Neural cell (in vitro differentiated cells): ENCODE measurements at regions not wholly inside any gene's neighbourhood (a gene's known extent, or its start where the extent isn't known, plus 50 kb on each side); places are given as distances from the start of the nearest gene placed in this dataset.

ENCODE experiments used
- H2AFZ ChIP-seq: fragments of 200-600, 300-800 bp; sonication (generic), shearing (Covaris generic); 2 replicates; pipeline ENCODE4 v1.6.0; 2014; ENCODE audit warnings: low read depth, mild to moderate bottlenecking, antibody characterized with exemption, low read length, moderate library complexity
- H3F3A ChIP-seq: fragments of 200-600 bp; shearing (Covaris generic); 2 replicates; pipeline ENCODE4 v1.6.1; 2016; ENCODE audit warnings: mild to moderate bottlenecking, moderate library complexity, mixed read lengths, antibody characterized with exemption, low read length; ENCODE audit not compliant: insufficient read depth, poor library complexity, severe bottlenecking
- H3K27ac ChIP-seq: fragments of 200-600, 300-800 bp; sonication (generic), shearing (Covaris generic); 2 replicates; pipeline ENCODE4 v1.5.1; 2014; ENCODE audit warnings: mild to moderate bottlenecking, low read length, moderate library complexity
- H3K27me3 ChIP-seq: fragments of 300-800, 200-600 bp; sonication (generic), shearing (Covaris generic); 2 replicates; pipeline ENCODE4 v1.6.0; 2014; ENCODE audit warnings: mild to moderate bottlenecking, low read depth, low read length, moderate library complexity; ENCODE audit not compliant: insufficient read depth
- H3K36me3 ChIP-seq: fragments of 300-800, 200-600 bp; sonication (generic), shearing (Covaris generic); 2 replicates; pipeline ENCODE4 v1.5.1; 2014; ENCODE audit warnings: mild to moderate bottlenecking, antibody characterized with exemption, low read length, moderate library complexity; ENCODE audit not compliant: insufficient read depth
- H3K4me2 ChIP-seq: fragments of 300-800, 200-600 bp; sonication (generic), shearing (Covaris generic); 2 replicates; pipeline ENCODE4 v1.6.0; 2014; ENCODE audit warnings: mild to moderate bottlenecking, low read length
- H3K4me3 ChIP-seq: fragments of 300-800, 200-600 bp; sonication (generic), shearing (Covaris generic); 2 replicates; pipeline ENCODE4 v1.5.1; 2014; ENCODE audit warnings: mild to moderate bottlenecking, low read length, moderate library complexity
- H3K79me2 ChIP-seq: fragments of 200-600 bp; shearing (Covaris generic); replicated peaks from 2 replicates; pipeline ENCODE4 v1.6.0; 2014; ENCODE audit warnings: mild to moderate bottlenecking, low read length, moderate library complexity; ENCODE audit not compliant: insufficient read depth
- H3K9ac ChIP-seq: fragments of 300-800, 200-600 bp; sonication (generic), shearing (Covaris generic); 2 replicates; pipeline ENCODE4 v1.6.1; 2016; ENCODE audit warnings: mild to moderate bottlenecking, low read length, mixed read lengths
- H3K9me2 ChIP-seq: fragments of 200-600 bp; shearing (Covaris generic); 2 replicates; pipeline ENCODE4 v1.6.1; 2016; ENCODE audit warnings: mild to moderate bottlenecking, low read length, mixed read lengths; ENCODE audit not compliant: insufficient read depth
- H3K9me3 ChIP-seq: fragments of 200-600, 300-800 bp; sonication (generic), shearing (Covaris generic); 2 replicates; pipeline ENCODE4 v1.6.1; 2016; ENCODE audit warnings: mild to moderate bottlenecking, mixed run types, low read length, moderate library complexity, mixed read lengths
- H4K20me1 ChIP-seq: fragments of 200-600 bp; shearing (Covaris generic); 2 replicates; pipeline ENCODE4 v1.6.1; 2016; ENCODE audit warnings: mild to moderate bottlenecking, mixed run types; ENCODE audit not compliant: insufficient read depth
- EP300 ChIP-seq: fragments of 450-650 bp; conservative IDR thresholded peaks from 2 replicates; pipeline ENCODE4 v1.6.1; 2014; ENCODE audit warnings: antibody characterized with exemption, mild to moderate bottlenecking, moderate library complexity; ENCODE audit not compliant: poor library complexity, severe bottlenecking
- EZH2 ChIP-seq: fragments of 200-600, 300-800 bp; shearing (Covaris generic), sonication (generic); IDR thresholded peaks from 2 replicates; pipeline ENCODE4 v1.6.1; 2014; ENCODE audit warnings: antibody characterized with exemption, low read length, borderline replicate concordance, mild to moderate bottlenecking; ENCODE audit not compliant: insufficient read depth, poor library complexity, severe bottlenecking
- MXI1 ChIP-seq: fragments of 450-650 bp; conservative IDR thresholded peaks from 2 replicates; pipeline ENCODE4 v1.6.1; 2014; ENCODE audit warnings: antibody characterized with exemption, mild to moderate bottlenecking; ENCODE audit not compliant: poor library complexity, severe bottlenecking
- POLR2AphosphoS5 ChIP-seq: IDR thresholded peaks from 2 replicates; pipeline ENCODE4 v1.6.1; 2012
- RAD21 ChIP-seq: fragments of 450-650 bp; conservative IDR thresholded peaks from 2 replicates; pipeline ENCODE4 v1.6.1; 2014; ENCODE audit warnings: antibody characterized with exemption, mild to moderate bottlenecking, moderate library complexity
- SMC3 ChIP-seq: fragments of 450-650 bp; conservative IDR thresholded peaks from 2 replicates; pipeline ENCODE4 v1.6.1; 2014; ENCODE audit warnings: antibody characterized with exemption, mild to moderate bottlenecking, moderate library complexity; ENCODE audit not compliant: poor library complexity
- TAF1 ChIP-seq: IDR thresholded peaks from 2 replicates; pipeline ENCODE4 v1.6.1; 2012; ENCODE audit warnings: low read depth
- TF ChIP-seq, protein P1 (sequence below): fragments of 450-650 bp; IDR thresholded peaks from 2 replicates; pipeline ENCODE4 v1.5.1; 2014; ENCODE audit warnings: antibody characterized with exemption, mild to moderate bottlenecking, moderate library complexity; ENCODE audit not compliant: poor library complexity, severe bottlenecking
- TF ChIP-seq, protein P2 (sequence below): IDR thresholded peaks from 2 replicates; pipeline ENCODE4 v1.6.1; 2012; ENCODE audit warnings: borderline replicate concordance

DNA sequence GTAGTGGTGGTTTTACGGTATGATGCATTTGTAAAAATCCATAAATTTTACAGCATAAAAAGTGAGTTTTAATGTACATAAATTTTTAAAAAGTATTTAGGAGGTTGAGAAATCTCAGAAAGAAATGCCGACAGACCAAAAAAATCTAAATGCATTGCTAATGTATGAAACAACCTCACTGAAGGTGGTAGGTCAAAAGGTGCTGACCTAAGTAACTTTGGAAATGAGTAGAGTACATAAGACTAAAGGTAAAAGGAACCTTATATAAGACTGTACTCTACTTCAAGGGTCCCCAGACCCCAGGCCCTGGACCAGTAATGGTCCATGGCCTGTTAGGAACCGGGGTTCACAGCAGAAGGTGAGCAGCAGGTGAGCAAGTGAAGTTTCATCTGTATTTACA is 163.4 kb downstream of the COL6A3 start:
- no peak overlapping the region for H3K9ac ChIP-seq
- no peak overlapping the region for H3K4me3 ChIP-seq
- TF ChIP-seq, protein P1, sequence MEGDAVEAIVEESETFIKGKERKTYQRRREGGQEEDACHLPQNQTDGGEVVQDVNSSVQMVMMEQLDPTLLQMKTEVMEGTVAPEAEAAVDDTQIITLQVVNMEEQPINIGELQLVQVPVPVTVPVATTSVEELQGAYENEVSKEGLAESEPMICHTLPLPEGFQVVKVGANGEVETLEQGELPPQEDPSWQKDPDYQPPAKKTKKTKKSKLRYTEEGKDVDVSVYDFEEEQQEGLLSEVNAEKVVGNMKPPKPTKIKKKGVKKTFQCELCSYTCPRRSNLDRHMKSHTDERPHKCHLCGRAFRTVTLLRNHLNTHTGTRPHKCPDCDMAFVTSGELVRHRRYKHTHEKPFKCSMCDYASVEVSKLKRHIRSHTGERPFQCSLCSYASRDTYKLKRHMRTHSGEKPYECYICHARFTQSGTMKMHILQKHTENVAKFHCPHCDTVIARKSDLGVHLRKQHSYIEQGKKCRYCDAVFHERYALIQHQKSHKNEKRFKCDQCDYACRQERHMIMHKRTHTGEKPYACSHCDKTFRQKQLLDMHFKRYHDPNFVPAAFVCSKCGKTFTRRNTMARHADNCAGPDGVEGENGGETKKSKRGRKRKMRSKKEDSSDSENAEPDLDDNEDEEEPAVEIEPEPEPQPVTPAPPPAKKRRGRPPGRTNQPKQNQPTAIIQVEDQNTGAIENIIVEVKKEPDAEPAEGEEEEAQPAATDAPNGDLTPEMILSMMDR = no peak
- no peak for TF ChIP-seq EZH2
- no peak for TF ChIP-seq TAF1
- H3K9me2 ChIP-seq = no peaks in the 10 kb centered on the region
- no peaks in the 10 kb centered on the region for H4K20me1 ChIP-seq
- no peaks in the 10 kb centered on the region for H3K9me3 ChIP-seq
- no peak overlapping the region for H3K27ac ChIP-seq
- no peak overlapping the region for H2AFZ ChIP-seq
- H3K36me3 ChIP-seq = no peaks in the 10 kb centered on the region
- no peaks in the 10 kb centered on the region for H3K27me3 ChIP-seq
- H3K4me2 ChIP-seq = no peak overlapping the region
- H3K79me2 ChIP-seq = no peaks in the 10 kb centered on the region
- H3F3A ChIP-seq = no peaks in the 10 kb centered on the region

DNA sequence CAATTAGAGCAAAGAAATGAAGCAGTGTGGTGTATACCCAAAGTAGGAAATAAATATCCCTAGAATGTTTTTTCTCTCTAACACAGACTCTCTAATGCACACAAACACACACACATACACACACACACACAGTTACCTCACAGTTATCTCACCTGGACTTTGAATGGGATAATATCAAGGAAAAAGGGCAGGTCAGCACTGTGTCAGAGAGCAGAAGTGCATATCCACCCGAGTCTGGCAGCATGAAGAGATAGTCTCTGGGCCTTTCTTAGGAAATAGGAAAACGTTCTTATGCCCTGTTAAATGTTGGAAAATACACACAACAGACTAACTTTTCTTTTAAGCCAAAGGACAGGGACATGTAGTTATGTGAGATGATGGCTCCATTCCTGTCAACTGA is 162.0 kb downstream of the COL6A3 start:
- no peak overlapping the region for H3K9ac ChIP-seq
- H3K27ac ChIP-seq = no peak overlapping the region
- no peaks in the 10 kb centered on the region for H3K79me2 ChIP-seq
- H3F3A ChIP-seq = no peaks in the 10 kb centered on the region
- H3K4me3 ChIP-seq = no peak overlapping the region
- no peaks in the 10 kb centered on the region for H3K27me3 ChIP-seq
- no peak overlapping the region for H3K4me2 ChIP-seq
- no peaks in the 10 kb centered on the region for H3K36me3 ChIP-seq
- no peak for TF ChIP-seq RAD21
- no peaks in the 10 kb centered on the region for H3K9me2 ChIP-seq
- no peak overlapping the region for H2AFZ ChIP-seq
- H3K9me3 ChIP-seq = no peaks in the 10 kb centered on the region
- H4K20me1 ChIP-seq = no peaks in the 10 kb centered on the region

DNA sequence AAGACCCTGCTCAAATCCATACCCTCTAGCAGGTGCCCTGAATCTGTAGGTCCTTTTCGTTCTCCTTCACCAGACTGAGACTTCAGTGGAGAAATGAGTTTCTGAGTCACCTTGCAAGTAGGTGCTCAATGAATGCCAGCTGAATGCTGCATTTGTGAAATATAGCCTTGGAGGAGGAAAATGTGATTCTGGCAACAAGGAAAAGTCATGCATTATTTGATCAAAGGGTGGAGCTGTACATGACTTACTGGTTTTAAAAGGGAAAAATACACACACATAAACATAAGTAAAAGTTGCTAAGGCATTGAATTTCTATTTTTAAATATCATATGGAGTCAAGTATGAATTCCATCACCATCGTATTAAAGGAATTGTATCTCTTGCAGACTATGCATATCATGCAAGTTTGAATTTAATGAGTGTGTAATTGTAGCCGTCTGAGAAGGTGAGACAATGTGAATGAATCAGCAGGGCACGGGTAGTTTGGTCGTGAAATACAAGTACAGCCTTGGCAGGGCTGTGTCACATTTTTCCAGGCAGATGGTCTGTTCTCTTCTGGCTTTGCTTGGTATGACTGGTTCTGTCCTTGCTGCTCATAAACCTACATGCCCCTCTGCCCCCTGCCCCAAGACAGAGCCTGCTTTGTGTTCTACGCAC is 160.8 kb downstream of the COL6A3 start:
- H3K36me3 ChIP-seq = no peaks in the 10 kb centered on the region
- no peaks in the 10 kb centered on the region for H4K20me1 ChIP-seq
- no peak overlapping the region for H2AFZ ChIP-seq
- H3K9me3 ChIP-seq = no peaks in the 10 kb centered on the region
- H3F3A ChIP-seq = no peaks in the 10 kb centered on the region
- H3K27ac ChIP-seq = no peak overlapping the region
- no peaks in the 10 kb centered on the region for H3K79me2 ChIP-seq
- no peaks in the 10 kb centered on the region for H3K9me2 ChIP-seq
- no peak overlapping the region for H3K9ac ChIP-seq
- no peaks in the 10 kb centered on the region for H3K27me3 ChIP-seq
- no peak for TF ChIP-seq MXI1
- TF ChIP-seq, protein P1 = no peak
- no peak for TF ChIP-seq POLR2AphosphoS5
- no peak for TF ChIP-seq EP300
- TF ChIP-seq SMC3 = no peak
- no peak for TF ChIP-seq TAF1
- TF ChIP-seq, protein P2, sequence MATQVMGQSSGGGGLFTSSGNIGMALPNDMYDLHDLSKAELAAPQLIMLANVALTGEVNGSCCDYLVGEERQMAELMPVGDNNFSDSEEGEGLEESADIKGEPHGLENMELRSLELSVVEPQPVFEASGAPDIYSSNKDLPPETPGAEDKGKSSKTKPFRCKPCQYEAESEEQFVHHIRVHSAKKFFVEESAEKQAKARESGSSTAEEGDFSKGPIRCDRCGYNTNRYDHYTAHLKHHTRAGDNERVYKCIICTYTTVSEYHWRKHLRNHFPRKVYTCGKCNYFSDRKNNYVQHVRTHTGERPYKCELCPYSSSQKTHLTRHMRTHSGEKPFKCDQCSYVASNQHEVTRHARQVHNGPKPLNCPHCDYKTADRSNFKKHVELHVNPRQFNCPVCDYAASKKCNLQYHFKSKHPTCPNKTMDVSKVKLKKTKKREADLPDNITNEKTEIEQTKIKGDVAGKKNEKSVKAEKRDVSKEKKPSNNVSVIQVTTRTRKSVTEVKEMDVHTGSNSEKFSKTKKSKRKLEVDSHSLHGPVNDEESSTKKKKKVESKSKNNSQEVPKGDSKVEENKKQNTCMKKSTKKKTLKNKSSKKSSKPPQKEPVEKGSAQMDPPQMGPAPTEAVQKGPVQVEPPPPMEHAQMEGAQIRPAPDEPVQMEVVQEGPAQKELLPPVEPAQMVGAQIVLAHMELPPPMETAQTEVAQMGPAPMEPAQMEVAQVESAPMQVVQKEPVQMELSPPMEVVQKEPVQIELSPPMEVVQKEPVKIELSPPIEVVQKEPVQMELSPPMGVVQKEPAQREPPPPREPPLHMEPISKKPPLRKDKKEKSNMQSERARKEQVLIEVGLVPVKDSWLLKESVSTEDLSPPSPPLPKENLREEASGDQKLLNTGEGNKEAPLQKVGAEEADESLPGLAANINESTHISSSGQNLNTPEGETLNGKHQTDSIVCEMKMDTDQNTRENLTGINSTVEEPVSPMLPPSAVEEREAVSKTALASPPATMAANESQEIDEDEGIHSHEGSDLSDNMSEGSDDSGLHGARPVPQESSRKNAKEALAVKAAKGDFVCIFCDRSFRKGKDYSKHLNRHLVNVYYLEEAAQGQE = no peak
- no peak for TF ChIP-seq RAD21
- no peak for TF ChIP-seq EZH2
- H3K4me3 ChIP-seq = no peak overlapping the region
- no peak overlapping the region for H3K4me2 ChIP-seq
